A549 (cell line): ENCODE measurements at regions not wholly inside any gene's neighbourhood (a gene's known extent, or its start where the extent isn't known, plus 50 kb on each side); places are given as distances from the start of the nearest gene placed in this dataset.

Source experiments
- CEBPB ChIP-seq, 2 experiments: fragments of >200 bp in 1 of 2; sonication (Bioruptor Twin) in 1 of 2; formaldehyde crosslinking in 1 of 2; IDR thresholded peaks; 2 replicates each; pipeline ENCODE4 v1.6.1; 2012 to 2016
- CTCF ChIP-seq: fragments of >200 bp; sonication (Bioruptor Twin); formaldehyde crosslinking; IDR thresholded peaks from 3 replicates; pipeline ENCODE4 v1.5.1; 2016
- EHMT2 ChIP-seq: fragments of 200-600 bp; sonication (generic); IDR thresholded peaks from 2 replicates; pipeline ENCODE4 v1.6.1; 2016; ENCODE audit warnings: antibody characterized with exemption, low read depth, mild to moderate bottlenecking, moderate library complexity
- EP300 ChIP-seq, 2 experiments: fragments of >200 bp; sonication (Bioruptor Twin); formaldehyde crosslinking; IDR thresholded peaks; 2 replicates in 1 of 2; 3 replicates in 1 of 2; pipeline ENCODE4 v1.6.1; 2016 to 2017
- KDM1A ChIP-seq: fragments of 200-600 bp; sonication (generic); IDR thresholded peaks from 2 replicates; pipeline ENCODE4 v1.6.1; 2016; ENCODE audit warnings: low read depth, mild to moderate bottlenecking
- MAX ChIP-seq: IDR thresholded peaks from 2 replicates; pipeline ENCODE4 v1.6.1; 2012
- NFE2L2 ChIP-seq: fragments of 150-350 bp; conservative IDR thresholded peaks from 2 replicates; pipeline ENCODE4 v1.6.1; 2014; ENCODE audit warnings: low read length
- POLR2A ChIP-seq: IDR thresholded peaks from 2 replicates; pipeline ENCODE4 v1.6.1; 2012; ENCODE audit warnings: mild to moderate bottlenecking, low read length
- POLR2AphosphoS2 ChIP-seq: conservative IDR thresholded peaks from 2 replicates; pipeline ENCODE4 v1.6.1; 2012; ENCODE audit warnings: low read length, improper control_type of control experiment, inconsistent platforms
- RAD21 ChIP-seq, 2 experiments: fragments of >200 bp in 1 of 2; sonication (Bioruptor Twin) in 1 of 2; formaldehyde crosslinking in 1 of 2; IDR thresholded peaks in 1 of 2; conservative IDR thresholded peaks in 1 of 2; 2 replicates in 1 of 2; 3 replicates in 1 of 2; pipeline ENCODE4 v1.6.1; 2012 to 2018; ENCODE audit warnings: inconsistent platforms in 1 of 2
- USF2 ChIP-seq: fragments of 450-650 bp; IDR thresholded peaks from 2 replicates; pipeline ENCODE4 v1.6.1; 2014; ENCODE audit warnings: antibody characterized with exemption

GRCh38 chrY:8821106-8821505 is 516.2 kb upstream of the TSPY4 start:
- TF ChIP-seq CTCF, result no peak
- TF ChIP-seq EP300 (IDR thresholded peaks at IDR 0.05), result no peak
- no peak for TF ChIP-seq MAX
- TF ChIP-seq POLR2AphosphoS2, result no peak
- TF ChIP-seq EHMT2, result no peak
- TF ChIP-seq CEBPB (IDR thresholded peaks at IDR 0.05), result no peak
- TF ChIP-seq POLR2A, result no peak
- no peak for TF ChIP-seq RAD21 (conservative IDR thresholded peaks at IDR 0.05 in 1 of 2, IDR thresholded peaks at IDR 0.05 in 1 of 2)
- TF ChIP-seq USF2, result no peak
- TF ChIP-seq NFE2L2, result no peak
- no peak for TF ChIP-seq KDM1A
